ENCODE measurements at regions not wholly inside any gene's neighbourhood (a gene's known extent, or its start where the extent isn't known, plus 50 kb on each side); places are given as distances from the start of the nearest gene placed in this dataset.

- DNase-seq (ENCODE audit: low read depth): no peak
- H3K4me3 ChIP-seq (ENCODE audit: low read depth, low read length): no peak overlapping the region
- TF ChIP-seq, protein P1, sequence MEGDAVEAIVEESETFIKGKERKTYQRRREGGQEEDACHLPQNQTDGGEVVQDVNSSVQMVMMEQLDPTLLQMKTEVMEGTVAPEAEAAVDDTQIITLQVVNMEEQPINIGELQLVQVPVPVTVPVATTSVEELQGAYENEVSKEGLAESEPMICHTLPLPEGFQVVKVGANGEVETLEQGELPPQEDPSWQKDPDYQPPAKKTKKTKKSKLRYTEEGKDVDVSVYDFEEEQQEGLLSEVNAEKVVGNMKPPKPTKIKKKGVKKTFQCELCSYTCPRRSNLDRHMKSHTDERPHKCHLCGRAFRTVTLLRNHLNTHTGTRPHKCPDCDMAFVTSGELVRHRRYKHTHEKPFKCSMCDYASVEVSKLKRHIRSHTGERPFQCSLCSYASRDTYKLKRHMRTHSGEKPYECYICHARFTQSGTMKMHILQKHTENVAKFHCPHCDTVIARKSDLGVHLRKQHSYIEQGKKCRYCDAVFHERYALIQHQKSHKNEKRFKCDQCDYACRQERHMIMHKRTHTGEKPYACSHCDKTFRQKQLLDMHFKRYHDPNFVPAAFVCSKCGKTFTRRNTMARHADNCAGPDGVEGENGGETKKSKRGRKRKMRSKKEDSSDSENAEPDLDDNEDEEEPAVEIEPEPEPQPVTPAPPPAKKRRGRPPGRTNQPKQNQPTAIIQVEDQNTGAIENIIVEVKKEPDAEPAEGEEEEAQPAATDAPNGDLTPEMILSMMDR (IDR thresholded peaks at IDR 0.05; ENCODE audit: low read depth, low read length, missing control alignments): no peak
These were observed 221.6 kb upstream of the SOX21 start for GRCh38 chr13:94933936-94934335.

- H3K4me3 ChIP-seq (ENCODE audit: low read depth, low read length): no peak overlapping the region
- TF ChIP-seq, protein P1 (IDR thresholded peaks at IDR 0.05; ENCODE audit: low read depth, low read length, missing control alignments): no peak
- DNase-seq (ENCODE audit: low read depth): no peak
These were observed 220.9 kb upstream of the SOX21 start for GRCh38 chr13:94933230-94933751.

- DNase-seq (ENCODE audit: low read depth): no peak
- H3K4me3 ChIP-seq (ENCODE audit: low read depth, low read length): no peak overlapping the region
- TF ChIP-seq, protein P1 (IDR thresholded peaks at IDR 0.05; ENCODE audit: low read depth, low read length, missing control alignments): no peak
These were observed 215.9 kb upstream of the SOX21 start for GRCh38 chr13:94928127-94928775.

DNA sequence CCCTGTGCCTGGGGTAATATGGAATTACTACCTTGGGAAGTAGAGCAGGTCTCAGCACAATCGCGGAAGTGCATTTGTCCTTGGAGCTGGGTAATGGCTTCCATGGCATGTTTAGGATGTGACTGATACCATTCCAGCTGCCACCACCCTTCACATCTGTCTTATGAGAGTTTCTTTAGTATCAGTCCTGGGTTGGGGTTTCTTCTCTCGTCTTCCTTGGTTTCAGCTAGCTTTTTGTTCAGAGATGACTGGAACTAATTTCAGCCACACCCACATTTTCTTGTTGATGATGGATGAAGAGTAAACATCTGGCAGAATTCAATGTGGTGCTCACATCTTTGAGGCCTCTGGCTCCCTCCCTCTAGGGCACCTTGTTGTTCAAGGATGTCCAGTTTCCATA lies 212.9 kb upstream of the SOX21 start:
- TF ChIP-seq, protein P1 (IDR thresholded peaks at IDR 0.05; ENCODE audit: low read depth, low read length, missing control alignments): no peak
- no peak overlapping the region for H3K4me3 ChIP-seq (ENCODE audit: low read depth, low read length)
- no peak for DNase-seq (ENCODE audit: low read depth)

GRCh38 chr13:94921181-94921580 lies 208.8 kb upstream of the SOX21 start:
- TF ChIP-seq, protein P1 (IDR thresholded peaks at IDR 0.05; ENCODE audit: low read depth, low read length, missing control alignments): no peak
- H3K4me3 ChIP-seq (ENCODE audit: low read depth, low read length): no peak overlapping the region
- DNase-seq (ENCODE audit: low read depth): no peak

DNA sequence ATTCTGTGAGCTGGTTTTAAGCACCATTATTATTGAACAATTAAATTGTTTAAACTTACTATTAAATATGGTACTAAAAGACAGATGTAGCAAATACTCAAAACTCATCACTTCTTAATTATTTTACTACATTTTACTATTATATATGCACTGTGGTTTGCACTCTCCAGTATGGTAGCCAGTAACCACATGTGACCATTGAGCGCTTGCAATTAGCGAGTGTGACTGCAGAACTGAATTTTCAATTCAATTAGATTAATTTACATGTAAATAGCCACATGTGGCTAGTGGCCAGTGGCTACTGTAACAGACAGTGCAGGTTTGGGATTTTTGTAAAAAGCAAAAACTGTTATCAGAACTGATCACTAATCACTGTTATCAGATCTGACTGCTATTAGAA lies 208.2 kb upstream of the SOX21 start:
- TF ChIP-seq, protein P1 (IDR thresholded peaks at IDR 0.05; ENCODE audit: low read depth, low read length, missing control alignments): no peak
- DNase-seq (ENCODE audit: low read depth): no peak
- H3K4me3 ChIP-seq (ENCODE audit: low read depth, low read length): no peak overlapping the region

GRCh38 chr13:94917824-94918223 lies 205.5 kb upstream of the SOX21 start:
- H3K4me3 ChIP-seq (ENCODE audit: low read depth, low read length): no peak overlapping the region
- TF ChIP-seq, protein P1 (IDR thresholded peaks at IDR 0.05; ENCODE audit: low read depth, low read length, missing control alignments): no peak
- no peak for DNase-seq (ENCODE audit: low read depth)
